Endothelial cell of umbilical vein (primary cell): ENCODE measurements at regions not wholly inside any gene's neighbourhood (a gene's known extent, or its start where the extent isn't known, plus 50 kb on each side); places are given as distances from the start of the nearest gene placed in this dataset.

Source experiments
- BruUV-seq: library from RNA; stranded (reverse); fragments of 400-500 nt; replicated peaks from 2 replicates; lab custom pipeline; 2021; lab: Mats Ljungman, UMichigan
- CTCF ChIA-PET: fragments of 300-600, 350-600 bp; sonication (Branson Sonifier 250); formaldehyde crosslinking; loops from one replicate; lab custom pipeline; 2021; ENCODE audit warnings: antibody characterized with exemption, inconsistent platforms; lab: Charles Lee
- POLR2A ChIA-PET: fragments of 300-600, 350-600 bp; sonication (Branson Sonifier 250); formaldehyde crosslinking; loops from one replicate; lab custom pipeline; 2021; ENCODE audit warnings: antibody characterized with exemption, inconsistent platforms; lab: Charles Lee
- DNase-seq: peaks from one replicate; pipeline ENCODE4 v3.0.0-alpha.2; 2011; ENCODE audit warnings: low read depth, low spot score
- FAIRE-seq: peaks from 2 replicates; lab custom pipeline; 2011; peaks lifted over from hg19 to GRCh38; lab: Jason Lieb, UNC
- H2AFZ ChIP-seq: 2 replicates; pipeline ENCODE4 v1.6.0; 2012; ENCODE audit warnings: low read depth, low read length, control low read depth, inconsistent platforms
- H3K27ac ChIP-seq: 2 replicates; pipeline ENCODE4 v1.5.1; 2011; ENCODE audit warnings: low read depth, mild to moderate bottlenecking, control low read depth, low read length, moderate library complexity; ENCODE audit not compliant: insufficient read depth
- H3K27me3 ChIP-seq, 2 experiments: 2 replicates each; pipeline versions ENCODE4 v1.6.0 to v1.6.1; 2011; ENCODE audit warnings: low read length in 2 of 2, mixed read lengths in 1 of 2; ENCODE audit not compliant: control insufficient read depth in 2 of 2, insufficient read depth in 2 of 2
- H3K36me3 ChIP-seq, 2 experiments: 2 replicates in 1 of 2; 3 replicates in 1 of 2; pipeline ENCODE4 v1.5.1; 2011; ENCODE audit warnings: low read length in 2 of 2, mild to moderate bottlenecking in 1 of 2, moderate library complexity in 1 of 2; ENCODE audit not compliant: control insufficient read depth in 2 of 2, insufficient read depth in 2 of 2; ENCODE audit errors: extremely low read depth in 1 of 2
- H3K4me1 ChIP-seq: 3 replicates; pipeline ENCODE4 v1.5.1; 2011; ENCODE audit warnings: mild to moderate bottlenecking, low read length; ENCODE audit not compliant: control insufficient read depth, insufficient read depth; ENCODE audit errors: extremely low read depth
- H3K4me2 ChIP-seq: 2 replicates; pipeline ENCODE4 v1.6.1; 2011; ENCODE audit warnings: low read length, control low read depth, mixed read lengths; ENCODE audit not compliant: insufficient read depth
- H3K4me3 ChIP-seq, 3 experiments: fragments of 200-600 bp in 1 of 3; sonication (generic), shearing (Covaris generic) in 1 of 3; replicated peaks in 1 of 3; 2 replicates each; pipeline ENCODE4 v1.5.1; 2011 to 2016; ENCODE audit warnings: control low read depth in 3 of 3, low read length in 3 of 3, mild to moderate bottlenecking in 2 of 3, inconsistent platforms in 1 of 3, low read depth in 1 of 3, moderate library complexity in 1 of 3; ENCODE audit not compliant: insufficient read depth in 1 of 3
- H3K79me2 ChIP-seq: 2 replicates; pipeline ENCODE4 v1.6.0; 2012; ENCODE audit warnings: low read length, inconsistent platforms; ENCODE audit not compliant: control insufficient read depth, insufficient read depth
- H3K9ac ChIP-seq: replicated peaks from 2 replicates; pipeline ENCODE3; 2011; ENCODE audit warnings: low read length, control low read depth; ENCODE audit not compliant: insufficient read depth; ENCODE audit errors: extremely low read depth
- H3K9me1 ChIP-seq: replicated peaks from 3 replicates; pipeline ENCODE4 v1.6.0; 2011; ENCODE audit warnings: mild to moderate bottlenecking, low read length; ENCODE audit not compliant: control insufficient read depth, insufficient read depth; ENCODE audit errors: extremely low read depth
- H3K9me3 ChIP-seq: replicated peaks from 2 replicates; pipeline ENCODE4 v1.5.1; 2012; ENCODE audit warnings: low read length, inconsistent platforms; ENCODE audit not compliant: control insufficient read depth, insufficient read depth
- H4K20me1 ChIP-seq: replicated peaks from 2 replicates; pipeline ENCODE3; 2011; ENCODE audit warnings: mild to moderate bottlenecking, low read length; ENCODE audit not compliant: control insufficient read depth, insufficient read depth; ENCODE audit errors: extremely low read depth
- CTCF ChIP-seq, 2 donors: IDR thresholded peaks; 1 replicate in 1 of 2; 2 replicates in 1 of 2; pipeline ENCODE4 v1.5.1; 2011; ENCODE audit warnings: low read length in 2 of 2, mild to moderate bottlenecking in 2 of 2, moderate library complexity in 2 of 2, control low read depth in 1 of 2, inconsistent platforms in 1 of 2, low read depth in 1 of 2; ENCODE audit not compliant: insufficient read depth in 1 of 2; ENCODE audit errors: extremely low read depth in 1 of 2
- EZH2 ChIP-seq: IDR thresholded peaks from 2 replicates; pipeline ENCODE4 v1.6.1; 2012; ENCODE audit warnings: borderline replicate concordance, low read depth, mild to moderate bottlenecking, moderate library complexity, low read length, inconsistent platforms; ENCODE audit not compliant: severe bottlenecking
- FOS ChIP-seq: IDR thresholded peaks from 2 replicates; pipeline ENCODE4 v1.6.1; 2011; ENCODE audit warnings: mild to moderate bottlenecking, low read length, moderate library complexity, borderline replicate concordance; ENCODE audit not compliant: insufficient read depth
- GATA2 ChIP-seq: IDR thresholded peaks from 2 replicates; pipeline ENCODE4 v1.7.0; 2011; ENCODE audit warnings: low read depth, mild to moderate bottlenecking, moderate library complexity, mixed read lengths, low read length; ENCODE audit not compliant: insufficient read length, insufficient read depth
- JUN ChIP-seq: IDR thresholded peaks from 2 replicates; pipeline ENCODE4 v1.6.1; 2011; ENCODE audit warnings: borderline replicate concordance, low read depth; ENCODE audit not compliant: insufficient read length, insufficient read depth
- MAX ChIP-seq: IDR thresholded peaks from 2 replicates; pipeline ENCODE4 v1.6.1; 2011; ENCODE audit not compliant: insufficient read depth, insufficient read length
- MYC ChIP-seq: IDR thresholded peaks from one replicate; pipeline ENCODE4 v1.6.1; 2011; ENCODE audit warnings: mild to moderate bottlenecking, low read depth, low read length
- POLR2A ChIP-seq: IDR thresholded peaks from 2 replicates; pipeline ENCODE4 v1.6.1; 2012; ENCODE audit warnings: low read depth, mild to moderate bottlenecking, control low read depth, low read length
- POLR2AphosphoS5 ChIP-seq: IDR thresholded peaks from 2 replicates; pipeline ENCODE4 v1.6.1; 2012; ENCODE audit warnings: low read depth, mild to moderate bottlenecking, control low read depth, low read length, moderate library complexity; ENCODE audit not compliant: insufficient read depth
- dilution Hi-C: fragments of 300-500 bp; cut with MboI; formaldehyde crosslinking; loops from one replicate; pipeline ENCODE4 v1.15.0; 2019; ENCODE audit warnings: low sequenced_read_pairs; ENCODE audit not compliant: extremely low pct_ligation_motif_present
- intact Hi-C: fragments of 100-400 bp; cut with micrococcal nuclease; formaldehyde crosslinking; loops from one replicate; pipeline ENCODE4 v1.10.0; 2022

GRCh38 chr3:111301238-111301798 is 229.7 kb downstream of the NECTIN3 start:
- H3K79me2 ChIP-seq: no peaks in the 10 kb centered on the region
- BruUV-seq: no TSS peak
- no peak overlapping the region for H3K27ac ChIP-seq
- H3K9me1 ChIP-seq: no peaks in the 10 kb centered on the region
- H3K4me1 ChIP-seq: no peaks in the 10 kb centered on the region
- FAIRE-seq: no peak
- H3K4me2 ChIP-seq: no peak overlapping the region
- H3K4me3 ChIP-seq: no peak overlapping the region
- H3K9ac ChIP-seq: no peak overlapping the region
- intact Hi-C loops: no loop called here
- POLR2A ChIA-PET: no interaction called here
- dilution Hi-C loops: no loop called here
- H4K20me1 ChIP-seq: no peaks in the 10 kb centered on the region
- TF ChIP-seq JUN: no peak
- TF ChIP-seq FOS: no peak
- H2AFZ ChIP-seq: no peak overlapping the region
- CTCF ChIA-PET: no interaction called here
- DNase-seq: no peak
- H3K36me3 ChIP-seq: no peaks in the 10 kb centered on the region
- H3K9me3 ChIP-seq: no peaks in the 10 kb centered on the region
- H3K27me3 ChIP-seq: no peaks in the 10 kb centered on the region

- POLR2A ChIA-PET: no interaction called here
- Histone ChIP-seq H2AFZ (no peak overlapping the region), H3K27ac (no peak overlapping the region), H3K9ac (no peak overlapping the region), H3K9me1 (no peaks in the 10 kb centered on the region), H3K9me3 (no peaks in the 10 kb centered on the region), H3K27me3 (no peaks in the 10 kb centered on the region), H3K4me3 (no peak overlapping the region), H3K4me1 (no peaks in the 10 kb centered on the region), H3K36me3 (no peaks in the 10 kb centered on the region), H3K79me2 (no peaks in the 10 kb centered on the region), H4K20me1 (no peaks in the 10 kb centered on the region), H3K4me2 (no peak overlapping the region)
- DNase-seq: no peak
- no TSS peak for BruUV-seq
- no peak for FAIRE-seq
- dilution Hi-C loops: no loop called here
- intact Hi-C loops: no loop called here
- TF ChIP-seq FOS (no peak), JUN (no peak), EZH2 (no peak), MYC (no peak), MAX (no peak), CTCF (IDR thresholded peaks at IDR 0.05; ENCODE audit: extremely low read depth in 1 of 2, insufficient read depth in 1 of 2, low read depth in 1 of 2, low read length in 2 of 2) (no peak), POLR2AphosphoS5 (no peak), GATA2 (no peak), POLR2A (no peak)
- CTCF ChIA-PET: no interaction called here
These were observed 230.4 kb downstream of the NECTIN3 start for GRCh38 chr3:111302063-111302462.
